WTC11 (cell line): ENCODE measurements at regions not wholly inside any gene's neighbourhood (a gene's known extent, or its start where the extent isn't known, plus 50 kb on each side); places are given as distances from the start of the nearest gene placed in this dataset.

Experiments
- ATAC-seq: fragments of 200-7000 bp; cut with Tn5 transposase; 2 replicates; pipeline ENCODE4 v1.10.0; 2021; ENCODE audit warnings: mild to moderate bottlenecking, moderate library complexity
- CTCF ChIA-PET: fragments of 300-600 bp; sonication (Branson Sonifier 250); formaldehyde crosslinking; loops from one replicate; lab custom pipeline; 2021; ENCODE audit warnings: antibody characterized with exemption; lab: Charles Lee
- POLR2A ChIA-PET: fragments of 350-600 bp; sonication (Branson Sonifier 250); formaldehyde crosslinking; loops from one replicate; lab custom pipeline; 2021; ENCODE audit warnings: antibody characterized with exemption; lab: Charles Lee
- DNase-seq: peaks from one replicate; pipeline ENCODE4 v3.0.0; 2021; ENCODE audit warnings: low spot score
- H3K27ac Mint-ChIP-seq: 2 replicates; pipeline ENCODE4 v1.8.0; 2021; ENCODE audit warnings: mixed read lengths
- H3K27me3 Mint-ChIP-seq: 2 replicates; pipeline ENCODE4 v1.8.0; 2021; ENCODE audit warnings: low read depth, mild to moderate bottlenecking, moderate library complexity, mixed read lengths
- H3K36me3 Mint-ChIP-seq: 2 replicates; pipeline ENCODE4 v1.8.0; 2021; ENCODE audit warnings: mixed read lengths
- H3K4me1 Mint-ChIP-seq: 2 replicates; pipeline ENCODE4 v1.8.0; 2022; ENCODE audit warnings: mixed read lengths
- H3K4me3 Mint-ChIP-seq: 2 replicates; pipeline ENCODE4 v1.8.0; 2021; ENCODE audit warnings: mild to moderate bottlenecking, moderate library complexity, mixed read lengths
- H3K9me3 Mint-ChIP-seq: 2 replicates; pipeline ENCODE4 v1.8.0; 2021; ENCODE audit warnings: mixed read lengths
- E2F1 ChIP-seq: sonication (generic); formaldehyde crosslinking; IDR thresholded peaks from 2 replicates; pipeline ENCODE4 v1.8.0; 2022; ENCODE audit warnings: mild to moderate bottlenecking, missing genetic modification reagents
- E2F4 ChIP-seq: sonication (generic); formaldehyde crosslinking; IDR thresholded peaks from 2 replicates; pipeline ENCODE4 v1.8.1; 2022; ENCODE audit warnings: low read depth, mild to moderate bottlenecking, moderate library complexity, missing genetic modification reagents, borderline replicate concordance
- ETV6 ChIP-seq: sonication (generic); formaldehyde crosslinking; IDR thresholded peaks from 2 replicates; pipeline ENCODE4 v1.8.1; 2022; ENCODE audit warnings: mild to moderate bottlenecking, missing genetic modification reagents
- FOXK1 ChIP-seq: sonication (generic); formaldehyde crosslinking; IDR thresholded peaks from 2 replicates; pipeline ENCODE4 v1.8.0; 2022; ENCODE audit warnings: mild to moderate bottlenecking, moderate library complexity, missing genetic modification reagents
- GTF2I ChIP-seq: fragments of 250-450 bp; sonication (Bioruptor Pico); conservative IDR thresholded peaks from 2 replicates; pipeline ENCODE4 v1.4.0; 2021; ENCODE audit warnings: mild to moderate bottlenecking
- JUN ChIP-seq: sonication (generic); formaldehyde crosslinking; IDR thresholded peaks from 2 replicates; pipeline ENCODE4 v1.8.0; 2023; ENCODE audit warnings: mild to moderate bottlenecking, missing genetic modification reagents
- KAT7 ChIP-seq: sonication (generic); formaldehyde crosslinking; IDR thresholded peaks from 2 replicates; pipeline ENCODE4 v1.8.1; 2023; ENCODE audit warnings: missing genetic modification reagents, mild to moderate bottlenecking, borderline replicate concordance
- MXD4 ChIP-seq: fragments of 250-450 bp; sonication (Bioruptor Pico); IDR thresholded peaks from 2 replicates; pipeline ENCODE4 v1.8.0; 2021; ENCODE audit warnings: mild to moderate bottlenecking, moderate library complexity, borderline replicate concordance
- MYBL2 ChIP-seq: sonication (generic); formaldehyde crosslinking; IDR thresholded peaks from 2 replicates; pipeline ENCODE4 v1.8.1; 2023; ENCODE audit warnings: mild to moderate bottlenecking, moderate library complexity, missing genetic modification reagents
- PRRX2 ChIP-seq: fragments of 250-450 bp; sonication (Bioruptor Pico); IDR thresholded peaks from 2 replicates; pipeline ENCODE4 v1.8.0; 2021; ENCODE audit warnings: mild to moderate bottlenecking
- RELA ChIP-seq: sonication (generic); formaldehyde crosslinking; IDR thresholded peaks from 2 replicates; pipeline ENCODE4 v1.8.1; 2022; ENCODE audit warnings: missing genetic modification reagents, mild to moderate bottlenecking, borderline replicate concordance
- SMAD4 ChIP-seq: sonication (generic); formaldehyde crosslinking; IDR thresholded peaks from 2 replicates; pipeline ENCODE4 v1.8.0; 2022; ENCODE audit warnings: mild to moderate bottlenecking, missing genetic modification reagents
- TEAD1 ChIP-seq: sonication (generic); formaldehyde crosslinking; IDR thresholded peaks from 2 replicates; pipeline ENCODE4 v1.8.0; 2022; ENCODE audit warnings: mild to moderate bottlenecking, missing genetic modification reagents
- ZNF121 ChIP-seq: sonication (generic); formaldehyde crosslinking; IDR thresholded peaks from 2 replicates; pipeline ENCODE4 v1.8.0; 2023; ENCODE audit warnings: missing genetic modification reagents
- ZNF219 ChIP-seq: sonication (generic); formaldehyde crosslinking; IDR thresholded peaks from 2 replicates; pipeline ENCODE4 v1.8.0; 2023; ENCODE audit warnings: missing genetic modification reagents, mild to moderate bottlenecking, borderline replicate concordance
- ZNF317 ChIP-seq: sonication (generic); formaldehyde crosslinking; IDR thresholded peaks from 2 replicates; pipeline ENCODE4 v1.8.1; 2023; ENCODE audit warnings: low read depth, mild to moderate bottlenecking, moderate library complexity, missing genetic modification reagents, borderline replicate concordance
- TF ChIP-seq, protein P1 (sequence below): fragments of 200-600 bp; IDR thresholded peaks from 2 replicates; pipeline ENCODE4 v1.8.0; 2022; ENCODE audit warnings: antibody characterized with exemption
- TF ChIP-seq, protein P2 (sequence below): fragments of 250-450 bp; sonication (Bioruptor Pico); IDR thresholded peaks from 2 replicates; pipeline ENCODE4 v1.9.0; 2021; ENCODE audit warnings: moderate library complexity, mild to moderate bottlenecking, inconsistent platforms, borderline replicate concordance
- TF ChIP-seq, protein P3 (sequence below): sonication (generic); formaldehyde crosslinking; IDR thresholded peaks from 2 replicates; pipeline ENCODE4 v1.8.0; 2022; ENCODE audit warnings: mild to moderate bottlenecking, missing genetic modification reagents
- TF ChIP-seq, protein P4 (sequence below): sonication (generic); formaldehyde crosslinking; IDR thresholded peaks from 2 replicates; pipeline ENCODE4 v1.8.1; 2023; ENCODE audit warnings: mild to moderate bottlenecking, missing genetic modification reagents
- TF ChIP-seq, protein P5 (sequence below): fragments of 250-450 bp; sonication (Bioruptor Pico); IDR thresholded peaks from 2 replicates; pipeline ENCODE4 v2.1.2; 2022; ENCODE audit warnings: mild to moderate bottlenecking, moderate library complexity

- TF ChIP-seq, protein P1, sequence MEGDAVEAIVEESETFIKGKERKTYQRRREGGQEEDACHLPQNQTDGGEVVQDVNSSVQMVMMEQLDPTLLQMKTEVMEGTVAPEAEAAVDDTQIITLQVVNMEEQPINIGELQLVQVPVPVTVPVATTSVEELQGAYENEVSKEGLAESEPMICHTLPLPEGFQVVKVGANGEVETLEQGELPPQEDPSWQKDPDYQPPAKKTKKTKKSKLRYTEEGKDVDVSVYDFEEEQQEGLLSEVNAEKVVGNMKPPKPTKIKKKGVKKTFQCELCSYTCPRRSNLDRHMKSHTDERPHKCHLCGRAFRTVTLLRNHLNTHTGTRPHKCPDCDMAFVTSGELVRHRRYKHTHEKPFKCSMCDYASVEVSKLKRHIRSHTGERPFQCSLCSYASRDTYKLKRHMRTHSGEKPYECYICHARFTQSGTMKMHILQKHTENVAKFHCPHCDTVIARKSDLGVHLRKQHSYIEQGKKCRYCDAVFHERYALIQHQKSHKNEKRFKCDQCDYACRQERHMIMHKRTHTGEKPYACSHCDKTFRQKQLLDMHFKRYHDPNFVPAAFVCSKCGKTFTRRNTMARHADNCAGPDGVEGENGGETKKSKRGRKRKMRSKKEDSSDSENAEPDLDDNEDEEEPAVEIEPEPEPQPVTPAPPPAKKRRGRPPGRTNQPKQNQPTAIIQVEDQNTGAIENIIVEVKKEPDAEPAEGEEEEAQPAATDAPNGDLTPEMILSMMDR = no peak
- no peak for TF ChIP-seq SMAD4
- TF ChIP-seq, protein P2, sequence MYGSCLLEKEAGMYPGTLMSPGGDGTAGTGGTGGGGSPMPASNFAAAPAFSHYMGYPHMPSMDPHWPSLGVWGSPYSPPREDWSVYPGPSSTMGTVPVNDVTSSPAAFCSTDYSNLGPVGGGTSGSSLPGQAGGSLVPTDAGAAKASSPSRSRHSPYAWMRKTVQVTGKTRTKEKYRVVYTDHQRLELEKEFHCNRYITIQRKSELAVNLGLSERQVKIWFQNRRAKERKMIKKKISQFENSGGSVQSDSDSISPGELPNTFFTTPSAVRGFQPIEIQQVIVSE = no peak
- TF ChIP-seq KAT7 (CRISPR knock-in tag) = no peak
Measured at GRCh38 chr3:107133891-107134290, 243.3 kb upstream of the CCDC54 start (continued).

GRCh38 chr3:107142171-107142570 lies 235.1 kb upstream of the CCDC54 start:
- ChIA-PET POLR2A (no interaction called here), CTCF (interaction anchor here (1.1 to 1.4 kb wide), 2 partner anchors 24 to 64 kb away, joined by 3 to 6 read pairs; no protein-coding TSS in a partner anchor)
- Mint-ChIP-seq H3K27ac (no peak overlapping the region), H3K4me1 (peaks cover 23% of the 10 kb centered on the region), H3K4me3 (no peak overlapping the region), H3K27me3 (no peaks in the 10 kb centered on the region), H3K9me3 (peaks cover 35% of the 10 kb centered on the region), H3K36me3 (peaks cover 15% of the 10 kb centered on the region)
- TF ChIP-seq TEAD1 (CRISPR knock-in tag) (no peak), PRRX2 (CRISPR knock-in tag) (no peak), ETV6 (CRISPR knock-in tag) (no peak), RELA (CRISPR knock-in tag) (no peak), ZNF219 (CRISPR knock-in tag) (no peak), MXD4 (no peak), E2F1 (CRISPR knock-in tag) (no peak), E2F4 (no peak), ZNF317 (CRISPR knock-in tag) (no peak)
- TF ChIP-seq, protein P2 = no peak
- TF ChIP-seq, protein P3, sequence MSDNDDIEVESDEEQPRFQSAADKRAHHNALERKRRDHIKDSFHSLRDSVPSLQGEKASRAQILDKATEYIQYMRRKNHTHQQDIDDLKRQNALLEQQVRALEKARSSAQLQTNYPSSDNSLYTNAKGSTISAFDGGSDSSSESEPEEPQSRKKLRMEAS = no peak
- TF ChIP-seq, protein P4, sequence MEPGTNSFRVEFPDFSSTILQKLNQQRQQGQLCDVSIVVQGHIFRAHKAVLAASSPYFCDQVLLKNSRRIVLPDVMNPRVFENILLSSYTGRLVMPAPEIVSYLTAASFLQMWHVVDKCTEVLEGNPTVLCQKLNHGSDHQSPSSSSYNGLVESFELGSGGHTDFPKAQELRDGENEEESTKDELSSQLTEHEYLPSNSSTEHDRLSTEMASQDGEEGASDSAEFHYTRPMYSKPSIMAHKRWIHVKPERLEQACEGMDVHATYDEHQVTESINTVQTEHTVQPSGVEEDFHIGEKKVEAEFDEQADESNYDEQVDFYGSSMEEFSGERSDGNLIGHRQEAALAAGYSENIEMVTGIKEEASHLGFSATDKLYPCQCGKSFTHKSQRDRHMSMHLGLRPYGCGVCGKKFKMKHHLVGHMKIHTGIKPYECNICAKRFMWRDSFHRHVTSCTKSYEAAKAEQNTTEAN (CRISPR knock-in tag) = no peak
- DNase-seq = no peak
- ATAC-seq = peak; percentile 48

DNA sequence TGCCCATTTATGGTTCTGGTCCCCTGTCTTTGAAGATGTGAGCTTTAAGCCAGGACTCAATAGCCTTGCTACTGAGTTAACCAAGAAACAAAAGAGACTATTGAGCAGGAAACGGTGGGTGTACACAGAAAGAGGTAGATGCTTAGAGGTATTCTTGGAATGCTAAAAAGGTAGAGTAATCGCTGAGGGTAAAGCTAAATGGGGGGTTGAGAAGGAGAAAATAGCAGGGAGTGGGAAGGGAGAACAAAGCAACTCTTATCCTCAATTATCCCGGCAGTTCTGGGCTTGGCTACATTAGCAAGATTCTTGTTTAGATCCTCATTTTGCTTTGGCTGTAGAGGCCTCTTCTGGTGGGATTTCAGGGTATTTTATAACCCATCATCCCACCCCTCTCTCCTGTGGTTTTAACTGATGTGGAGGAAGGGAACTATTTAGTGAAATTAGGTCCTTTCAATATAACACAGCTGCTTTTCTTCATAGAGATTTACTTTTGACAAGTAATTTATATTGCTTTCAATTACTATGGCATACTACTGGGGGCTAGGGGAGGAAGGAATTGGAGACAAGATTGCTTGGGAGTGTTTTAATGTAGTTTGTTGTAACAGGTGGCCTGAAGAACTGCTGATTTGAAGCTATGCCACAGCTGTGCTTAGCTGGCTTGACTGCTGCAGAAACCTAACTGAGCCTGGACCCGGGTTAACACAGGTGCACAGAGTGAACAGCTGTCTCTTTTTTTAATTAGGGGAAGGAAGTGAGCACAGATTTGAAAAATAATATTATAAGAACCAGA lies 234.3 kb upstream of the CCDC54 start:
- DNase-seq = no peak
- peaks cover 15% of the 10 kb centered on the region for H3K36me3 Mint-ChIP-seq
- TF ChIP-seq ZNF121 (no peak), JUN (CRISPR knock-in tag) (no peak), GTF2I (CRISPR knock-in tag) (no peak), MYBL2 (CRISPR knock-in tag) (no peak), FOXK1 (no peak)
- TF ChIP-seq, protein P5, sequence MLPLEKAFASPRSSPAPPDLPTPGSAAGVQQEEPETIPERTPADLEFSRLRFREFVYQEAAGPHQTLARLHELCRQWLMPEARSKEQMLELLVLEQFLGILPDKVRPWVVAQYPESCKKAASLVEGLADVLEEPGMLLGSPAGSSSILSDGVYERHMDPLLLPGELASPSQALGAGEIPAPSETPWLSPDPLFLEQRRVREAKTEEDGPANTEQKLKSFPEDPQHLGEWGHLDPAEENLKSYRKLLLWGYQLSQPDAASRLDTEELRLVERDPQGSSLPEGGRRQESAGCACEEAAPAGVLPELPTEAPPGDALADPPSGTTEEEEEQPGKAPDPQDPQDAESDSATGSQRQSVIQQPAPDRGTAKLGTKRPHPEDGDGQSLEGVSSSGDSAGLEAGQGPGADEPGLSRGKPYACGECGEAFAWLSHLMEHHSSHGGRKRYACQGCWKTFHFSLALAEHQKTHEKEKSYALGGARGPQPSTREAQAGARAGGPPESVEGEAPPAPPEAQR (CRISPR knock-in tag) = no peak

More for the DNA sequence above, 234.3 kb upstream of the CCDC54 start:
- H3K4me3 Mint-ChIP-seq = no peak overlapping the region
- no peaks in the 10 kb centered on the region for H3K27me3 Mint-ChIP-seq
- CTCF ChIA-PET = interaction anchor here (0.5 to 1.4 kb wide), 3 partner anchors 25 to 238 kb away, joined by 3 to 6 read pairs (median 3); no protein-coding TSS in a partner anchor
- peaks cover 35% of the 10 kb centered on the region for H3K9me3 Mint-ChIP-seq
- peaks cover 23% of the 10 kb centered on the region for H3K4me1 Mint-ChIP-seq
- ATAC-seq = peak; percentile 92
- peak overlapping the region; percentile 32 for H3K27ac Mint-ChIP-seq
- POLR2A ChIA-PET = no interaction called here
